ENCODE measurements at regions not wholly inside any gene's neighbourhood (a gene's known extent, or its start where the extent isn't known, plus 50 kb on each side); places are given as distances from the start of the nearest gene placed in this dataset.

GRCh38 chr2:82254728-82255127, 1950.2 kb upstream of the LRRTM1 start:
- no peaks in the 10 kb centered on the region for H3K27me3 ChIP-seq (ENCODE audit: insufficient read depth, low read length)
- no peaks in the 10 kb centered on the region for H3K36me3 ChIP-seq (ENCODE audit: insufficient read depth, low read length)
- no peak overlapping the region for H2AFZ ChIP-seq (ENCODE audit: low read depth, low read length)
- H3K4me1 ChIP-seq (ENCODE audit: insufficient read depth, low read length): no peaks in the 10 kb centered on the region
- H3K9me3 ChIP-seq (ENCODE audit: low read length): no peaks in the 10 kb centered on the region
- no peak overlapping the region for H3K4me3 ChIP-seq (ENCODE audit: low read length)

GRCh38 chr2:82246220-82246775, 1941.7 kb upstream of the LRRTM1 start:
- Histone ChIP-seq H3K4me3 (ENCODE audit: low read length) (no peak overlapping the region), H2AFZ (ENCODE audit: low read depth, low read length) (no peak overlapping the region), H3K9me3 (ENCODE audit: low read length) (no peaks in the 10 kb centered on the region), H3K36me3 (ENCODE audit: insufficient read depth, low read length) (no peaks in the 10 kb centered on the region), H3K27me3 (ENCODE audit: insufficient read depth, low read length) (no peaks in the 10 kb centered on the region), H3K4me1 (ENCODE audit: insufficient read depth, low read length) (no peaks in the 10 kb centered on the region)

GRCh38 chr2:82239176-82239575, 1934.6 kb upstream of the LRRTM1 start:
- Histone ChIP-seq H3K9me3 (ENCODE audit: low read length) (no peaks in the 10 kb centered on the region), H2AFZ (ENCODE audit: low read depth, low read length) (no peak overlapping the region), H3K27me3 (ENCODE audit: insufficient read depth, low read length) (no peaks in the 10 kb centered on the region), H3K4me3 (ENCODE audit: low read length) (no peak overlapping the region), H3K4me1 (ENCODE audit: insufficient read depth, low read length) (no peaks in the 10 kb centered on the region), H3K36me3 (ENCODE audit: insufficient read depth, low read length) (no peaks in the 10 kb centered on the region)

- no peaks in the 10 kb centered on the region for H3K9me3 ChIP-seq (ENCODE audit: low read length)
- H3K4me1 ChIP-seq (ENCODE audit: insufficient read depth, low read length): no peaks in the 10 kb centered on the region
- H2AFZ ChIP-seq (ENCODE audit: low read depth, low read length): no peak overlapping the region
- H3K4me3 ChIP-seq (ENCODE audit: low read length): no peak overlapping the region
- H3K36me3 ChIP-seq (ENCODE audit: insufficient read depth, low read length): no peaks in the 10 kb centered on the region
- H3K27me3 ChIP-seq (ENCODE audit: insufficient read depth, low read length): no peaks in the 10 kb centered on the region
These were observed 1933.6 kb upstream of the LRRTM1 start for GRCh38 chr2:82237994-82238662.

- Histone ChIP-seq H3K27me3 (ENCODE audit: insufficient read depth, low read length) (no peaks in the 10 kb centered on the region), H3K36me3 (ENCODE audit: insufficient read depth, low read length) (no peaks in the 10 kb centered on the region), H3K4me1 (ENCODE audit: insufficient read depth, low read length) (no peaks in the 10 kb centered on the region), H3K4me3 (ENCODE audit: low read length) (no peak overlapping the region), H3K9me3 (ENCODE audit: low read length) (no peaks in the 10 kb centered on the region), H2AFZ (ENCODE audit: low read depth, low read length) (no peak overlapping the region)
These were observed 1929.8 kb upstream of the LRRTM1 start for GRCh38 chr2:82234283-82234874.

- Histone ChIP-seq H3K9me3 (ENCODE audit: low read length) (no peaks in the 10 kb centered on the region), H2AFZ (ENCODE audit: low read depth, low read length) (no peak overlapping the region), H3K36me3 (ENCODE audit: insufficient read depth, low read length) (no peaks in the 10 kb centered on the region), H3K4me3 (ENCODE audit: low read length) (no peak overlapping the region), H3K27me3 (ENCODE audit: insufficient read depth, low read length) (no peaks in the 10 kb centered on the region), H3K4me1 (ENCODE audit: insufficient read depth, low read length) (no peaks in the 10 kb centered on the region)
These were observed 1929.3 kb upstream of the LRRTM1 start for GRCh38 chr2:82233806-82234205.

GRCh38 chr2:82230406-82230805, 1925.9 kb upstream of the LRRTM1 start:
- Histone ChIP-seq H3K4me1 (ENCODE audit: insufficient read depth, low read length) (no peaks in the 10 kb centered on the region), H2AFZ (ENCODE audit: low read depth, low read length) (no peak overlapping the region), H3K9me3 (ENCODE audit: low read length) (no peaks in the 10 kb centered on the region), H3K4me3 (ENCODE audit: low read length) (no peak overlapping the region), H3K36me3 (ENCODE audit: insufficient read depth, low read length) (no peaks in the 10 kb centered on the region), H3K27me3 (ENCODE audit: insufficient read depth, low read length) (no peaks in the 10 kb centered on the region)

- Histone ChIP-seq H3K36me3 (ENCODE audit: insufficient read depth, low read length) (no peaks in the 10 kb centered on the region), H3K9me3 (ENCODE audit: low read length) (no peaks in the 10 kb centered on the region), H3K27me3 (ENCODE audit: insufficient read depth, low read length) (no peaks in the 10 kb centered on the region)
These were observed 1921.9 kb upstream of the LRRTM1 start for GRCh38 chr2:82226441-82226840.

GRCh38 chr2:82224301-82224940, 1919.9 kb upstream of the LRRTM1 start:
- H2AFZ ChIP-seq (ENCODE audit: low read depth, low read length): no peak overlapping the region
- no peak overlapping the region for H3K4me3 ChIP-seq (ENCODE audit: low read length)
- no peaks in the 10 kb centered on the region for H3K27me3 ChIP-seq (ENCODE audit: insufficient read depth, low read length)
- H3K9me3 ChIP-seq (ENCODE audit: low read length): no peaks in the 10 kb centered on the region
- no peaks in the 10 kb centered on the region for H3K36me3 ChIP-seq (ENCODE audit: insufficient read depth, low read length)
- no peaks in the 10 kb centered on the region for H3K4me1 ChIP-seq (ENCODE audit: insufficient read depth, low read length)

More at GRCh38 chr2:82226441-82226840, 1921.9 kb upstream of the LRRTM1 start:
- H3K4me1 ChIP-seq (ENCODE audit: insufficient read depth, low read length): no peaks in the 10 kb centered on the region
- no peak overlapping the region for H2AFZ ChIP-seq (ENCODE audit: low read depth, low read length)
- H3K4me3 ChIP-seq (ENCODE audit: low read length): no peak overlapping the region

GRCh38 chr2:82215212-82215611, 1910.7 kb upstream of the LRRTM1 start:
- Histone ChIP-seq H3K27me3 (ENCODE audit: insufficient read depth, low read length) (no peaks in the 10 kb centered on the region), H3K4me1 (ENCODE audit: insufficient read depth, low read length) (no peaks in the 10 kb centered on the region), H3K9me3 (ENCODE audit: low read length) (no peaks in the 10 kb centered on the region), H3K36me3 (ENCODE audit: insufficient read depth, low read length) (no peaks in the 10 kb centered on the region), H3K4me3 (ENCODE audit: low read length) (no peak overlapping the region), H2AFZ (ENCODE audit: low read depth, low read length) (no peak overlapping the region)

GRCh38 chr2:82199493-82199852, 1894.9 kb upstream of the LRRTM1 start:
- no peak overlapping the region for H2AFZ ChIP-seq (ENCODE audit: low read depth, low read length)
- H3K4me1 ChIP-seq (ENCODE audit: insufficient read depth, low read length): no peaks in the 10 kb centered on the region
- H3K27me3 ChIP-seq (ENCODE audit: insufficient read depth, low read length): no peaks in the 10 kb centered on the region
- no peak overlapping the region for H3K4me3 ChIP-seq (ENCODE audit: low read length)
- no peaks in the 10 kb centered on the region for H3K36me3 ChIP-seq (ENCODE audit: insufficient read depth, low read length)
- H3K9me3 ChIP-seq (ENCODE audit: low read length): no peaks in the 10 kb centered on the region

- no peaks in the 10 kb centered on the region for H3K27me3 ChIP-seq (ENCODE audit: insufficient read depth, low read length)
- no peaks in the 10 kb centered on the region for H3K36me3 ChIP-seq (ENCODE audit: insufficient read depth, low read length)
- H3K4me1 ChIP-seq (ENCODE audit: insufficient read depth, low read length): no peaks in the 10 kb centered on the region
- no peak overlapping the region for H2AFZ ChIP-seq (ENCODE audit: low read depth, low read length)
- H3K9me3 ChIP-seq (ENCODE audit: low read length): no peaks in the 10 kb centered on the region
- H3K4me3 ChIP-seq (ENCODE audit: low read length): no peak overlapping the region
These were observed 1894.4 kb upstream of the LRRTM1 start for GRCh38 chr2:82198809-82199492.

- no peak overlapping the region for H3K4me3 ChIP-seq (ENCODE audit: low read length)
- H3K36me3 ChIP-seq (ENCODE audit: insufficient read depth, low read length): no peaks in the 10 kb centered on the region
- H3K4me1 ChIP-seq (ENCODE audit: insufficient read depth, low read length): no peaks in the 10 kb centered on the region
- H3K9me3 ChIP-seq (ENCODE audit: low read length): no peaks in the 10 kb centered on the region
- H3K27me3 ChIP-seq (ENCODE audit: insufficient read depth, low read length): no peaks in the 10 kb centered on the region
- H2AFZ ChIP-seq (ENCODE audit: low read depth, low read length): no peak overlapping the region
These were observed 1877.7 kb upstream of the LRRTM1 start for GRCh38 chr2:82182270-82182669.
